GM18502 (cell line): ENCODE measurements at regions not wholly inside any gene's neighbourhood (a gene's known extent, or its start where the extent isn't known, plus 50 kb on each side); places are given as distances from the start of the nearest gene placed in this dataset.
"Not testable (repeated sequence)": the region's sequence is repeated elsewhere in the genome, so short reads cannot be mapped to it uniquely, and the experiment has no call there.

Experiments used
- ATAC-seq: cut with Tn5 transposase; IDR thresholded peaks from one replicate; pipeline ENCODE4 v1.9.1; 2021; ENCODE audit warnings: mild to moderate bottlenecking; ENCODE audit not compliant: unreplicated experiment, poor library complexity

- no peak for ATAC-seq
Measured at GRCh38 chr6:132202574-132202973, 198.7 kb downstream of the MOXD1 start.

DNA sequence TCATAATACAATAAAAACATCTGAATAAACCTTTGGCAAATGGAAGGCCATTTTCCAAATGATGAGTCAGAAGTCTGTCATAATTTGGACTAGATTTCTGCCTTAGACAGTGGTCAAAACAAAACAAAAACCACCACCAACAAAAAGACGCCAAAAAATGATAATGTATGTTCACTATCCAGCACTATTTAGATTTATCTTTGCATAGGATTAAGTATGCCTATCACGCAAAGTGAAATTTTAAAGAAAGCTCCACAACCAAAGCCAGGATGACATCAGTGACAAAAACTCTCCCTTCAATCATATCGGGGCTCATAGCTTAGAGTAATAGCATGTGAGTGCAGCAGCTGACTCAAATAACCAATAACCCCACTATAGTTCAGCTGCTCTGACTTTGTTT is 201.9 kb downstream of the MOXD1 start:
- ATAC-seq, result no peak

- ATAC-seq, result no peak
Measured at GRCh38 chr6:132198896-132199295, 202.4 kb downstream of the MOXD1 start.

DNA sequence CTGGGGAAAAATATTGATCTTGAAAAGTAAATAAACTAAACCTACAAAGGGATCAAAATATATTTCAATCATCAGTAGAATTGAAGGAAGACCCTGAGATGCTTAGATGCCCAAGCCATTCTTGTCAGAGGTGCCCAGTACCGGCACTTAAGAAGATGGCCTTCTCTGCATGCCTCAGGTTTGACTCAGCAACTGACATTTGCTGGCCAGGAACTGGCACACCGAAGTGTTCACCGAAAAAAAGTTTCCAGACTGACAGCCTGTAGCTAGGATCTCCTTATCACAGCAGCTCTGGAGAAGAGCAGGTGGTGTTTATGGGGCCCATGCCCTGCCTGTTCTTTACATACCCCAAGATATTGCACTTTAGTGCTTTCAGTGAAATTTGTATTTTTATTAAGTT is 203.2 kb downstream of the MOXD1 start:
- ATAC-seq, result no peak

DNA sequence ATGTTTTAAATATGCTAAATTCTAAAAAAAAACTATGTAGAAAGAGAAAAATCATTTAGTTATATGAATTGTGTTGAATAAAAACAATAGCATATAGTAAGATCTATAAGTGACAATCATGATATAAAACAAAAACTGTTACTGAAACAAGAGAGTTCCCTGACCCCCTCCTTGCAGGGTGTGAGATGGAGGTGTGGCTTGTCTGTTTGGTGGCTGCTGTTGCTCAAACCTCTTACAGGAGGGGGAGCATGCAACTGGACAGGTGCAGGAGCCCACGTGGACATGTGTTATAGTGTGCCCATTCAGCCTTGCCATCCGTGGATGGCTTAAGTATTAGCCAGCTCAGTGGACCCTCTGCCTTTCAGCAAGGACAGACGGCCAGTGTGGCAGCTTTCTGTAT is 206.7 kb downstream of the MOXD1 start:
- ATAC-seq, result no peak

DNA sequence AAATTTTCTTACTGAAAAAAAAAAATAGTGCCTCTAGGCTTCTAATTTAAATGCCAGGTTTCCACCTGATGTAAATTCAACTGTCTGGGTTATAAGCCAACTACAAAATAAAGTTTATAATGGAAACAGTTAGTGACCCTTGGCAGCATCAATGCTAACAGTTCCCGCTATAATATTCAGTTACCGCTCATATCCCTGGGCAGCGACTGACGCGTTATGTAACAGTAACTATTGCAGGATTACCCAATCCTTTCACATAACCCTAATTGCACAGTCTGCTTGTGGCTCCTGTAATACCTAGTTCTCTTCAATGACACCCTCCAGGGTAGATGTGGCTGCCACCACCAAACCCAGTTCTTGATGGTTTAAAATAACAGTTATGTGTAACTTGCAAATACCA is 208.6 kb downstream of the MOXD1 start:
- no peak for ATAC-seq

DNA sequence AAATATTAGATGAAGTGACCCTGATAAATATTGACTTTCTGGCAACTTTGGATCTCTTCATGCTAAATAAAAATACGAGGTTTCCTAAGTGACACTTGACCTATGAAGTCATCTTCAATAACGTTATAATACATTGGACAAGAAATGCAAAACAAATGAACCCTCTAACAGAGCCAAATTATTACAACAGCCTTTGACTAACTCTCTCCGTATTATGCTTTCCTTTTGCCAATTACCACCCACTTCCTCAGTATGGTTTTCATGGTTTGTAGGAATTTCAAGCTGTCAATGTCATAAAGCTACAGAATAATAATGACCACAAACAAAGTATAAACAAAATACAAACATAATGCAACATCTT is 210.5 kb downstream of the MOXD1 start:
- peak; percentile 6 for ATAC-seq

- peak; percentile 63 for ATAC-seq
Measured at GRCh38 chr6:132190097-132190814, 211.0 kb downstream of the MOXD1 start.

- no peak for ATAC-seq
Measured at GRCh38 chr6:132188556-132189264, 212.6 kb downstream of the MOXD1 start.

GRCh38 chr6:132187816-132188215 is 213.5 kb downstream of the MOXD1 start:
- ATAC-seq, result no peak

- ATAC-seq, result not testable (repeated sequence)
Measured at GRCh38 chr6:132184966-132185365, 216.3 kb downstream of the MOXD1 start.

- no peak for ATAC-seq
Measured at GRCh38 chr6:132179955-132180354, 221.3 kb downstream of the MOXD1 start.

- ATAC-seq, result no peak
Measured at GRCh38 chr6:132174919-132175318, 223.7 kb upstream of the CCN2 start.

DNA sequence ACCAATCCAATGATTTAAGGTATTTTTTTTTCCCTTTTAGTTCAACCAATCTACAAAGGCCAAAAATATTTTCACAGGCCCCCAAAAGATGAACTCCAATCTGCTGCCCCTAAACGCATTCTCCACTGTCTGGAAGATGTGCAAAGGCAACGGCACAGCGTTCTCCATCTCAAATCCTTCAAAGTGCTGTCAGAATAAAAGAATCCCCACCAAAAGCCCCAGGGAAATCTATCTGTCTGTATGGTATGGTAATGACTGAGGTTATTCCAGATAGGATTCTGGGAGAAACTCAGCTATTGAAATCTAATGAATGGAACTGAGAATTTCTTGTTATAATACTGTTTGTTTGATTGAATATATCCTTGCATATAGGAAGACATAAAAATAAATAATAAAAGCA is 217.8 kb upstream of the CCN2 start:
- ATAC-seq, result no peak

- no peak for ATAC-seq
Measured at GRCh38 chr6:132167929-132168892, 217.0 kb upstream of the CCN2 start.

GRCh38 chr6:132166526-132167051 is 215.4 kb upstream of the CCN2 start:
- ATAC-seq, result no peak

- no peak for ATAC-seq
Measured at GRCh38 chr6:132165677-132166076, 214.5 kb upstream of the CCN2 start.

DNA sequence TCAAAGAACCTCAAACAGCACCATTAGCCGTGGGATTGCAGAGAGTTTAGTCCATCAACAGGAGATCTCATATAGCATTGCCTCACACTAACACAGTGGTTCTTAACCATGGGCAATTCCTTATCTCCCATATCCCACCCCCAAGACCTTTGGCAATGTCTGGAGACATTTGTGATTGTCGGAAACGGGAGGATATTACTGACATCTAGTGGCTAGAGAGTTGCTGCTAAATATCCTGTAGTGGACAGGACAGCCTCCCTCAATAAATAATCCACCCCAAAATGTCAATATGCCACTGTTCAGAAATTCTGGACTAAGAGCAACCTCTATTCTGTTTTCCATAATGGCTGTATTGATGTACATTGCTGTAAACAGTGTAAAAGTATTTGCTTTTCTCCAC is 210.1 kb upstream of the CCN2 start:
- no peak for ATAC-seq

DNA sequence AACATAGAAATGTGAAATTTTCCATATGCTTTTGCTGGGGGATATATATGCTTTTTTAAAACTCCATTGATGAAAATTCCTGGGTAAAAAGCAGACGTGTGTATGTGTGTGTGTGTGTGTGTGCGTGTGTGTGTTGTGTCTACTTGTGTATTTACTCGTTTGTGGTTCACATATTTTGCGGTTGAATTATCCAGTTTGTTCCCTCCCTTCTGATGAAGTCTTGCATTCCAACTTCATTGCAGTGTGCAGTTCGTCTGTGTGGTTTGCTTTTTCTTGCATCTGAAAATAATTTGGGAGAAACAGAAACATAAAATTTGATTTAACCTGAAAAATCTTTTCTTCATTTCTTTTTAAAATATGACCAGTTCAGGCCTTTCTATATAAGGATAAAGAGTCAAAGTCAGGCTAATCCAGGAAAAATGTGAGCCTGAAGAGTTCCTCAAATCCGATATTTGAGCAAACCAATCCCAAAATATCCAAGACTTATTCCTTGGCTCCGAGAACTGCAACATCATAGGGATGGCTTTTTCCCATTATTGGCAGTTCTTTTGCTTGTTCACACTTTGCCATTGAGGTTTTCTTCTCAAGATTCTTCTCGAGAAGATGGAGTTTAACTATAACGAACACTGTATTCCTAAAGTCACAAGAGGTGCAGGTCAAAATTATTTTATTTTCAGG is 202.2 kb upstream of the CCN2 start:
- ATAC-seq, result no peak

GRCh38 chr6:132147530-132148011 is 196.4 kb upstream of the CCN2 start:
- no peak for ATAC-seq
